ENCODE measurements at regions not wholly inside any gene's neighbourhood (a gene's known extent, or its start where the extent isn't known, plus 50 kb on each side); places are given as distances from the start of the nearest gene placed in this dataset.

GRCh38 chr4:121277194-121278105, 103.4 kb downstream of the QRFPR start:
- no peak for DNase-seq

- no peak for DNase-seq
Measured at GRCh38 chr4:121273191-121273590, 107.6 kb downstream of the QRFPR start.

- no peak for DNase-seq
Measured at GRCh38 chr4:121272526-121272925, 108.3 kb downstream of the QRFPR start.

GRCh38 chr4:121270389-121270788, 106.3 kb upstream of the TNIP3 start:
- DNase-seq, result no peak

GRCh38 chr4:121269001-121269400, 104.9 kb upstream of the TNIP3 start:
- no peak for DNase-seq

- no peak for DNase-seq
Measured at GRCh38 chr4:121266982-121267381, 102.9 kb upstream of the TNIP3 start.

GRCh38 chr4:121256887-121257466, 92.9 kb upstream of the TNIP3 start:
- DNase-seq, result no peak

- no peak for DNase-seq
Measured at GRCh38 chr4:121255986-121256750, 92.0 kb upstream of the TNIP3 start.

GRCh38 chr4:121253961-121254360, 89.8 kb upstream of the TNIP3 start:
- DNase-seq, result no peak

GRCh38 chr4:121252224-121252806, 88.2 kb upstream of the TNIP3 start:
- peak; percentile 36 for DNase-seq

- DNase-seq, result no peak
Measured at GRCh38 chr4:121248747-121249146, 84.6 kb upstream of the TNIP3 start.

GRCh38 chr4:121246698-121247097, 82.6 kb upstream of the TNIP3 start:
- no peak for DNase-seq

- DNase-seq, result no peak
Measured at GRCh38 chr4:121243485-121243884, 79.4 kb upstream of the TNIP3 start.

GRCh38 chr4:121242188-121242750, 78.1 kb upstream of the TNIP3 start:
- DNase-seq, result no peak

- DNase-seq, result no peak
Measured at GRCh38 chr4:121239951-121240350, 75.8 kb upstream of the TNIP3 start.

GRCh38 chr4:121238461-121238860, 74.3 kb upstream of the TNIP3 start:
- DNase-seq, result no peak

GRCh38 chr4:121237069-121237399, 72.9 kb upstream of the TNIP3 start:
- DNase-seq, result no peak

GRCh38 chr4:121236353-121237068, 72.4 kb upstream of the TNIP3 start:
- DNase-seq, result no peak

GRCh38 chr4:121233982-121234381, 69.9 kb upstream of the TNIP3 start:
- no peak for DNase-seq

- no peak for DNase-seq
Measured at GRCh38 chr4:121229993-121230392, 65.9 kb upstream of the TNIP3 start.

- DNase-seq, result no peak
Measured at GRCh38 chr4:121228848-121229247, 64.7 kb upstream of the TNIP3 start.

- DNase-seq, result no peak
Measured at GRCh38 chr4:121227341-121227792, 63.2 kb upstream of the TNIP3 start.

All from activated CD4-positive, alpha-beta T cell treated with anti-CD3 and anti-CD28 coated beads for 1 hour (primary cell).